CD8-positive, alpha-beta memory T cell (primary cell): ENCODE measurements at regions not wholly inside any gene's neighbourhood (a gene's known extent, or its start where the extent isn't known, plus 50 kb on each side); places are given as distances from the start of the nearest gene placed in this dataset.
"Not testable (repeated sequence)": the region's sequence is repeated elsewhere in the genome, so short reads cannot be mapped to it uniquely, and the experiment has no call there.

Experiments used
- CTCF ChIA-PET: fragments of 350-600 bp; sonication (Branson Sonifier 250); formaldehyde crosslinking; loops from one replicate; lab custom pipeline; 2021; ENCODE audit warnings: antibody characterized with exemption; lab: Charles Lee
- POLR2A ChIA-PET: fragments of 350-600 bp; sonication (Branson Sonifier 250); formaldehyde crosslinking; loops from one replicate; lab custom pipeline; 2021; ENCODE audit warnings: antibody characterized with exemption; lab: Charles Lee
- DNase-seq, 5 donors: peaks; one replicate each; pipeline versions ENCODE4 v3.0.0 to v3.0.0-alpha.2; 2020 to 2022; ENCODE audit warnings: mixed read lengths in 1 of 5
- H3K27ac ChIP-seq: one replicate; pipeline ENCODE4 v1.7.0; 2013; ENCODE audit warnings: low read depth, mild to moderate bottlenecking, low read length, moderate library complexity
- H3K27me3 ChIP-seq: 2 replicates; pipeline ENCODE4 v1.7.0; 2013; ENCODE audit warnings: low read length, mild to moderate bottlenecking; ENCODE audit not compliant: insufficient read depth, poor library complexity, severe bottlenecking
- H3K36me3 ChIP-seq: 2 replicates; pipeline ENCODE4 v1.7.0; 2013; ENCODE audit warnings: mild to moderate bottlenecking, low read length, moderate library complexity; ENCODE audit not compliant: insufficient read depth
- H3K4me1 ChIP-seq: 2 replicates; pipeline ENCODE4 v1.7.0; 2013; ENCODE audit warnings: mild to moderate bottlenecking, low read length, moderate library complexity; ENCODE audit not compliant: insufficient read depth
- H3K4me3 ChIP-seq: 2 replicates; pipeline ENCODE4 v1.7.0; 2013; ENCODE audit warnings: mild to moderate bottlenecking, low read length
- H3K9me3 ChIP-seq: 2 replicates; pipeline ENCODE4 v1.7.0; 2013; ENCODE audit warnings: mild to moderate bottlenecking, low read length
- H3K27ac Mint-ChIP-seq, 8 donors: one replicate each; pipeline ENCODE4 v1.8.0; 2020 to 2021; ENCODE audit warnings: mixed read lengths in 8 of 8, mild to moderate bottlenecking in 6 of 8, inconsistent platforms in 3 of 8, moderate library complexity in 3 of 8
- H3K27me3 Mint-ChIP-seq, 2 donors: one replicate each; pipeline ENCODE4 v1.8.0; 2020 to 2021; ENCODE audit warnings: mixed read lengths in 2 of 2, mild to moderate bottlenecking in 1 of 2, moderate library complexity in 1 of 2
- H3K36me3 Mint-ChIP-seq, 3 donors: one replicate each; pipeline ENCODE4 v1.8.0; 2020 to 2021; ENCODE audit warnings: mixed read lengths in 3 of 3, inconsistent platforms in 1 of 3, mild to moderate bottlenecking in 1 of 3
- H3K4me1 Mint-ChIP-seq, 3 donors: one replicate each; pipeline ENCODE4 v1.8.0; 2020 to 2021; ENCODE audit warnings: mixed read lengths in 3 of 3, inconsistent platforms in 1 of 3, mild to moderate bottlenecking in 1 of 3
- H3K4me3 Mint-ChIP-seq, 7 donors: one replicate each; pipeline ENCODE4 v1.8.0; 2020 to 2021; ENCODE audit warnings: mixed read lengths in 7 of 7, mild to moderate bottlenecking in 6 of 7, moderate library complexity in 4 of 7, inconsistent platforms in 2 of 7
- H3K9me3 Mint-ChIP-seq, 5 donors: one replicate each; pipeline ENCODE4 v1.8.0; 2020 to 2022; ENCODE audit warnings: mixed read lengths in 5 of 5, mild to moderate bottlenecking in 3 of 5, moderate library complexity in 2 of 5, inconsistent platforms in 1 of 5

DNA sequence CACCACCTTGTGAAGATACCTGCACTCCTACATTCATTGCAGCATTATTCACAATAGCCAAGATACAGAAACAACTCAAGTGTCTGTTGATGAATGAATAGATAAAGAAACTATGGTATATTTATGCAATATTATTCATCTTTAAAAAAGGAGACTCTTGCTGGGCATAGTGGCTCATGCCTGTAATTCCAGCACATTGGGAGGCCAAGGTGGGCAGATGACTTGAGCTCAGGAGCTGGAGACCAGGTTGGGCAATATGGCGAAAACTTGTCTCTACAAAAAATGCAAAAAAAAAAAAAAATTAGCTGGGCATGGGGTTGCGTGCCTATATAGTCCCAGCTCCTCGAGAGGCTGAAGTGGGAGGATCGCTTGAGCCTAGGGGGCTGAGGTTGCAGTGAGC lies 119.8 kb downstream of the GJA1 start:
- ChIA-PET POLR2A (no interaction called here), CTCF (no interaction called here)
- Mint-ChIP-seq H3K27ac (no peak overlapping the region), H3K9me3 (peaks cover 0 to 12% (median 2%) of the 10 kb centered on the region in 5 donors), H3K27me3 (peaks cover 0 to 2% of the 10 kb centered on the region in 2 donors), H3K4me1 (no peaks in the 10 kb centered on the region), H3K36me3 (peaks cover 0 to 1% (median 0%) of the 10 kb centered on the region in 3 donors), H3K4me3 (no peak overlapping the region)
- Histone ChIP-seq H3K27me3 (no peaks in the 10 kb centered on the region), H3K27ac (no peak overlapping the region), H3K36me3 (no peaks in the 10 kb centered on the region), H3K9me3 (no peaks in the 10 kb centered on the region), H3K4me1 (no peaks in the 10 kb centered on the region), H3K4me3 (no peak overlapping the region)
- DNase-seq = no peak

DNA sequence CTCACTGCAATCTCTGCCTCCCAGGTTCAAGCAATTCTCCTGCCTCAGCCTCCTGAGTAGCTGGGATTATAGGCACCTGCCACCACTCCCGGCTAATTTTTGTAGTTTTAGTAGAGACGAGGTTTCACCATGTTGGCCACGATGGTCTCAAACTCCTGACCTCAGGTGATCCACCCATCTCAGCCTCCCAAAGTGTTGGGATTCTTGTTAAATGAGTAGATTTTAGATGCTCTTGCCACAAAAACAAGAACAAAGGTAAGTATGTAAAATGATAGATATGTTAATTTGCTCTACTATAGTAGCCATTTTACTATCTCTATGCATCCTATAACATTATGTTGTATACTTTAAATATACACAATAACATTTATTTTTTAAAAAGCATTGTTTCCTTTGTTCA lies 120.7 kb downstream of the GJA1 start:
- H3K36me3 Mint-ChIP-seq, H3K4me1 ChIP-seq, H3K27me3 Mint-ChIP-seq, H3K27me3 ChIP-seq, H3K4me3 ChIP-seq, POLR2A ChIA-PET, H3K9me3 ChIP-seq, H3K36me3 ChIP-seq, CTCF ChIA-PET, H3K4me1 Mint-ChIP-seq, DNase-seq, H3K27ac ChIP-seq, H3K4me3 Mint-ChIP-seq, H3K27ac Mint-ChIP-seq: not testable (repeated sequence)
- H3K9me3 Mint-ChIP-seq = peaks cover 0 to 12% (median 2%) of the 10 kb centered on the region in 5 donors

DNA sequence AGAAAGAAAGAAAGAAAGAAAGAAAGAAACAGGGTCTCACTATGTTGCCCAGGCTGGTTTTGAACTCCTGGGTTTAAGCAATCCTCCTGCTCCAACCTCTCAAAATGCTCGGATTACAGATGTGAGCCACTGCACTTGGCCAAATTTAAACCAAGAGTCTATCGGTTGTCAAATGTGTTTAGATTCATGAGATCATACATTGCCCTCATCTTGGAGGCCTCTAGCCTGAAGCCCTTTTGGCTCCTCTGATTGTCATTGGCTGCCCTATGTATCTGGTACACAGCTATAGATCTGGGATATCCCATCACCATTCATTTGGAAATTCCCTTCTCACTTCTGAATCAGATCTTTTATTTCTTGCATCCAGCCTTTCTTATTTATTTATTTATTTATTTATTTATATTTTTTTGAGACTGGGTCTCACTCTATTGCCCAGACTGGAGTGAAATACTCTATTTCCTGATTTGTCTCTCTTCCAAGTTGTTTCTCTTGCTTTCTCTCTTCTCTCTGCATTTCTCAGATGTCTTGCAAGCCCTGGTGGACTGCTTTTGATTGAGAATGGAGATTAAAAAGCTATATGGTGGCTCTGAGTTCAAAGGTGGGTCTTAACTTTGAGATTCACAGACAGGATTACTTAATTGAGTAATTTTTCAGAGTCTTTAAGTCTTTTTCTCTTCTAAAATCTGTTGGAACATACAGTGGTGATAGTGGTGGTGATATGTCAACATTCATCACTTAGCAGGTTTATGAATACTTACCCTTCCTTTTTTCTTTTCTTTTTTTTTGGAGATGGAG lies 121.9 kb downstream of the GJA1 start:
- Mint-ChIP-seq H3K27me3 (peaks cover 0 to 2% of the 10 kb centered on the region in 2 donors), H3K27ac (no peak overlapping the region)

DNA sequence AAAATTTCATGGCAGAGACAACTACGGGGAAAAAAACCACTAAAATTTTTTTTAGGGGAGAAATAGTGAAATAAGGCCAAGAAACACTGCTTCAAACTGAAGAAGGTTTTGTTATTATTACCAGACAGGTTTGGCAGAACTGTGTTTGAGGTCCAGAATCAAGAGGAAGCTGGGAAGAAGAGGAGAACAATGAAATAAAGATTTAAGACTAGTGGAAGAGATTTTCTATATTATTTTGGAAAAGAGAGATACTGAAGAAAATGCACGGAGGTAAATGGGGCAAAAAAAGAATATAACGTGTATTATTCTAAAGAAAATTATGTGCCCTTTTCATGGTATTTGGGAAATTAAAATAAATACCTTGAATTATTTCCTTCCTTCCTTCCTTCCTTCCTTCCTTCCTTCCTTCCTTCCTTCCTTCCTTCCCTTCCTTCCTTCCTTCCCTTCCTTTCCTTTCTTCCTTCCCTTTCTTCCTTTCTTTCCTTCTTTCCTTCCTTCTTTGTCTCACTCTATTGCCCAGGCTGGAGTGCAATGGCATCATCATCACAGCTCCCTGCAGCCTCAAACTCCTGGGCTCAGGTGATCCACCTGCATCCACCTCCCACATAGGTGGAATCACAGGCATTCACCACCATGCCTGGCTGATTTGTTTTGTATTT lies 124.3 kb downstream of the GJA1 start:
- no peak overlapping the region for H3K27ac ChIP-seq
- H3K4me3 ChIP-seq = no peak overlapping the region
- no peak for DNase-seq
- Mint-ChIP-seq H3K4me1 (no peaks in the 10 kb centered on the region), H3K9me3 (peaks cover 5 to 25% (median 14%) of the 10 kb centered on the region in 5 donors), H3K27ac (no peak overlapping the region), H3K4me3 (no peak overlapping the region), H3K27me3 (no peaks in the 10 kb centered on the region), H3K36me3 (peaks cover 0 to 4% (median 0%) of the 10 kb centered on the region in 3 donors)
- no peaks in the 10 kb centered on the region for H3K9me3 ChIP-seq
- H3K27me3 ChIP-seq = no peaks in the 10 kb centered on the region
- no peaks in the 10 kb centered on the region for H3K36me3 ChIP-seq
- ChIA-PET POLR2A (no interaction called here), CTCF (no interaction called here)
- no peaks in the 10 kb centered on the region for H3K4me1 ChIP-seq

More for the DNA sequence above, 121.9 kb downstream of the GJA1 start:
- no peak overlapping the region for H3K4me3 Mint-ChIP-seq
- Histone ChIP-seq H3K27ac (no peak overlapping the region), H3K36me3 (no peaks in the 10 kb centered on the region), H3K4me3 (no peak overlapping the region), H3K27me3 (no peaks in the 10 kb centered on the region), H3K4me1 (no peaks in the 10 kb centered on the region), H3K9me3 (no peaks in the 10 kb centered on the region)
- ChIA-PET POLR2A (no interaction called here), CTCF (no interaction called here)
- no peaks in the 10 kb centered on the region for H3K4me1 Mint-ChIP-seq
- DNase-seq = no peak
- peaks cover 0 to 1% (median 0%) of the 10 kb centered on the region in 3 donors for H3K36me3 Mint-ChIP-seq
- H3K9me3 Mint-ChIP-seq = peaks cover 0 to 17% (median 2%) of the 10 kb centered on the region in 5 donors

DNA sequence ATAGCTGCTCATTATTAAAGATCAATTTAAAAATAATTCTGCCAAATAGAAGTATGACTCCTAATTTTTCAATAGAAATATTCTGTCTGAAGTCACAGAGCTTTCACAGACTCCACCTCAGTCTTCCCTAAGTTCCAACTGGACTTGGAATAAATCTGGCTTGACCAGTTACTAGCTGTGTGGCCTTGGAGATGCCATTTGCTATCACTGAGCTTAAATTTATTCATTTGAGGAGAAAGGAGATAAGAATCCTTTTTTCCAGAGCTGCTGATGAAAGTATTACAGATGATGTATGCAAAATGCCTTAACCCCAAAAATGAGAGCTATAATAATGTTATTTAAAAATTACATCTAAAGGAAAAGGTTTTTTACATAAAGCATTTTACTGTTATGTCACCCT lies 125.0 kb downstream of the GJA1 start:
- CTCF ChIA-PET = no interaction called here
- H3K9me3 Mint-ChIP-seq = peaks cover 9 to 28% (median 18%) of the 10 kb centered on the region in 5 donors

DNA sequence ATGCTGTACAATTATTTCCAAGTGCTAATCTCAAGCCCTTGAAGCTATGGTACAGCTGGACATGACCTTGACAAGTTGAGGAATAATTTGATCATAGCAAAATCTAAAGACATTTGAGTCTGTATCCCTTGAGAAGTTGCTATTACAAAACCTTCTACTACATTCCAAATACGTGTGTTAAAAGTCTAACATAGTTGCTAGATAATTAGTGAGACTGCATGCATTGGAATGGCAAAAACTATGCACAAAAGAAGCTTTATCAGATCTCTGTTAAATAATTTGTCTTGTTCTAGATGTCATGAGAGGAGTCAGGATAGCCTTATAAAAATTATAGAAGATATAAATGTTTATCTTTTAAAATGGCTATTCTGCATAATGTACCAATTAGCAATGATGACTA lies 127.8 kb downstream of the GJA1 start:
- Histone ChIP-seq H3K27ac (no peak overlapping the region), H3K27me3 (no peaks in the 10 kb centered on the region), H3K9me3 (no peaks in the 10 kb centered on the region), H3K36me3 (no peaks in the 10 kb centered on the region), H3K4me1 (no peaks in the 10 kb centered on the region), H3K4me3 (no peak overlapping the region)
- no peaks in the 10 kb centered on the region for H3K4me1 Mint-ChIP-seq
- peaks cover 12 to 26% (median 17%) of the 10 kb centered on the region in 5 donors for H3K9me3 Mint-ChIP-seq
- no peak overlapping the region for H3K27ac Mint-ChIP-seq
- no peaks in the 10 kb centered on the region for H3K27me3 Mint-ChIP-seq
- no peak overlapping the region for H3K4me3 Mint-ChIP-seq
- ChIA-PET POLR2A (no interaction called here), CTCF (no interaction called here)
- no peak for DNase-seq
- peaks cover 0 to 5% (median 0%) of the 10 kb centered on the region in 3 donors for H3K36me3 Mint-ChIP-seq

More for the DNA sequence above, 125.0 kb downstream of the GJA1 start:
- H3K27ac ChIP-seq = no peak overlapping the region
- no peak overlapping the region for H3K4me3 ChIP-seq
- Mint-ChIP-seq H3K4me3 (no peak overlapping the region), H3K27ac (no peak overlapping the region), H3K36me3 (peaks cover 0 to 5% (median 0%) of the 10 kb centered on the region in 3 donors), H3K27me3 (no peaks in the 10 kb centered on the region), H3K4me1 (no peaks in the 10 kb centered on the region)
- POLR2A ChIA-PET = no interaction called here
- no peaks in the 10 kb centered on the region for H3K27me3 ChIP-seq
- no peaks in the 10 kb centered on the region for H3K4me1 ChIP-seq
- DNase-seq = no peak
- H3K36me3 ChIP-seq = no peaks in the 10 kb centered on the region
- no peaks in the 10 kb centered on the region for H3K9me3 ChIP-seq

DNA sequence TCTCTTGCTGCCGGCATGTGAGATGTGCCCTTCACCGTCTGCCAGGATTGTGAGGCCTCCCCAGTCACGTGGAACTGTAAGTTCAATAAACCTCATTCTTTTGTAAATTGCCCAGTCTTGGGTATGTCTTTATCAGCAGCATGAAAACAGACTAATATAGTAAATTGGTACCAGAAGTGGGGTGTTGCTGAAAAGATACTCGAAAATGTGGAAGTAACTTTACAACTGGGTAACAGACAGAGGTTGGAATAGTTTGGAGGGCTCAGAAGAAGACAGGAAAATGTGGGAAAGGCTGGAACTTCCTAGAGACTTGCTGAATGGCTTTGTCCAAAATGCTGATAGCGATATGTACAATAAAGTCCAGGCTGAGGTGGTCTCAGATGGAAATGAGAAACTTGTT lies 129.1 kb downstream of the GJA1 start:
- H3K27me3 ChIP-seq, H3K4me3 Mint-ChIP-seq, H3K27ac Mint-ChIP-seq, H3K36me3 ChIP-seq, H3K9me3 ChIP-seq, CTCF ChIA-PET, H3K4me1 Mint-ChIP-seq, H3K36me3 Mint-ChIP-seq, H3K4me1 ChIP-seq, H3K27ac ChIP-seq, H3K4me3 ChIP-seq, DNase-seq, H3K27me3 Mint-ChIP-seq, POLR2A ChIA-PET: not testable (repeated sequence)
- H3K9me3 Mint-ChIP-seq = peaks cover 12 to 31% (median 17%) of the 10 kb centered on the region in 5 donors

DNA sequence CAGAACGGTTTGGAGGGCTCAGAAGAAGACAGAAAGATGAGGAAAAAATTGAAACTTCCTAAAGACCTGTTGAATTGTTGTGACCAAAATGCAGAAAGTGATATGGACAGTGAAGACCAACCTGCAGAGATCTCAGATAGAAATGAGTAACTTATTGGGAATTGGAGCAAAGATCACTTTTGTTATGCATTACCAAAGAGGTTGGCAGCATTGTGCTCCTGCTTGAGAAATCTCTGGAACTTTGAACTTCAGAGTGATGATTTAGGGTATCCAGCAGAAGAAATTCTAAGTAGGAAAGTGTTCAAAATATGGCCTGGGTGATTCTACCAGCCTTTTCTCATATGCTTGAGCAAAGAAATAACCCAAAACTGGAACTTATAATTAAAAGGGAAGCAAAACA lies 136.0 kb downstream of the GJA1 start:
- Mint-ChIP-seq H3K27ac (peak overlapping the region in 1 of 8 donors; percentile 82), H3K27me3 (no peaks in the 10 kb centered on the region), H3K4me3 (no peak overlapping the region), H3K36me3 (no peaks in the 10 kb centered on the region), H3K9me3 (peaks cover 0 to 7% (median 2%) of the 10 kb centered on the region in 5 donors), H3K4me1 (peaks cover 0 to 4% (median 0%) of the 10 kb centered on the region in 3 donors)
- Histone ChIP-seq H3K4me1 (no peaks in the 10 kb centered on the region), H3K36me3 (no peaks in the 10 kb centered on the region), H3K9me3 (no peaks in the 10 kb centered on the region), H3K4me3 (no peak overlapping the region), H3K27me3 (no peaks in the 10 kb centered on the region), H3K27ac (no peak overlapping the region)
- CTCF ChIA-PET = no interaction called here
- DNase-seq = no peak
- POLR2A ChIA-PET = no interaction called here
